ENCODE measurements at regions not wholly inside any gene's neighbourhood (a gene's known extent, or its start where the extent isn't known, plus 50 kb on each side); places are given as distances from the start of the nearest gene placed in this dataset.

- TF ChIP-seq POLR2AphosphoS5 (IDR thresholded peaks at IDR 0.05; ENCODE audit: low read depth, low read length) (no peak), POLR2A (IDR thresholded peaks at IDR 0.05; ENCODE audit: low read depth, low read length) (no peak)
Measured at GRCh38 chr13:99749271-99750019, 222.1 kb downstream of the ZIC5 start.
